Testis (tissue), 2 donors: ENCODE measurements at regions not wholly inside any gene's neighbourhood (a gene's known extent, or its start where the extent isn't known, plus 50 kb on each side); places are given as distances from the start of the nearest gene placed in this dataset.

Source experiments
- DNase-seq: peaks from one replicate; pipeline ENCODE4 v3.0.0-alpha.2; 2019
- H3K27ac ChIP-seq, 2 donors: fragments of 200-600 bp; sonication (generic); one replicate each; pipeline ENCODE4 v1.5.1; 2019
- H3K27me3 ChIP-seq: fragments of 200-600 bp; sonication (generic); one replicate; pipeline ENCODE4 v1.5.1; 2019
- H3K36me3 ChIP-seq: fragments of 200-600 bp; sonication (generic); one replicate; pipeline ENCODE4 v1.5.1; 2017; ENCODE audit warnings: low read depth; ENCODE audit errors: missing control alignments
- H3K4me1 ChIP-seq: fragments of 200-600 bp; sonication (generic); one replicate; pipeline ENCODE4 v1.5.1; 2019
- H3K4me3 ChIP-seq, 2 donors: fragments of 200-600 bp; sonication (generic); one replicate each; pipeline ENCODE4 v1.5.1; 2017 to 2019
- H3K9me3 ChIP-seq: fragments of 200-600 bp; sonication (generic); one replicate; pipeline ENCODE4 v1.5.1; 2017
- CTCF ChIP-seq, 3 experiments: fragments of 450-650 bp in 2 of 3; fragments of 200-600 bp in 1 of 3; sonication (generic) in 1 of 3; IDR thresholded peaks; one replicate each; pipeline ENCODE4 v1.5.1; 2016 to 2019; ENCODE audit warnings: antibody characterized with exemption in 3 of 3, mild to moderate bottlenecking in 2 of 3, moderate library complexity in 1 of 3
- POLR2A ChIP-seq: fragments of 450-650 bp; IDR thresholded peaks from one replicate; pipeline ENCODE4 v1.6.1; 2017; ENCODE audit warnings: antibody characterized with exemption, mild to moderate bottlenecking, moderate library complexity
- WGBS, 2 donors: methylation state at CpG; one replicate each; pipeline ENCODE4 v1.1.5; 2018; 5-methylcytosine and 5-hydroxymethylcytosine counted together
- intact Hi-C: fragments of 100-400 bp; cut with DNase I; formaldehyde crosslinking; loops from one replicate; pipeline ENCODE4 v1.15.1; 2023; ENCODE audit warnings: low total_unique reads

- Histone ChIP-seq H3K27ac (no peak overlapping the region), H3K9me3 (no peaks in the 10 kb centered on the region), H3K36me3 (no peaks in the 10 kb centered on the region), H3K4me1 (no peaks in the 10 kb centered on the region), H3K27me3 (no peaks in the 10 kb centered on the region), H3K4me3 (no peak overlapping the region)
- DNase-seq = no peak
- no peak for TF ChIP-seq CTCF (IDR thresholded peaks at IDR 0.05)
- TF ChIP-seq POLR2A = no peak
- intact Hi-C loops = no loop called here
- 60 to 68% methylated on average over 3 of the region's 3 CpGs for WGBS, 2 donors
These were observed 1663.1 kb downstream of the STIM2 start for GRCh38 chr4:28523681-28524190.

GRCh38 chr4:28536124-28536523 lies 1675.5 kb downstream of the STIM2 start:
- Histone ChIP-seq H3K9me3 (no peaks in the 10 kb centered on the region), H3K27me3 (no peaks in the 10 kb centered on the region), H3K4me1 (no peaks in the 10 kb centered on the region), H3K4me3 (no peak overlapping the region), H3K27ac (no peak overlapping the region), H3K36me3 (no peaks in the 10 kb centered on the region)
- 89 to 92% methylated on average over 2 of the region's 2 CpGs for WGBS, 2 donors
- intact Hi-C loops = no loop called here
- DNase-seq = no peak
- TF ChIP-seq POLR2A (no peak), CTCF (IDR thresholded peaks at IDR 0.05) (no peak)

- WGBS, 2 donors = 52 to 82% methylated on average over 1 of the region's 1 CpG
- no peaks in the 10 kb centered on the region for H3K27me3 ChIP-seq
- no peaks in the 10 kb centered on the region for H3K4me1 ChIP-seq
- DNase-seq = no peak
- H3K4me3 ChIP-seq = no peak overlapping the region
- H3K9me3 ChIP-seq = no peaks in the 10 kb centered on the region
- no peak for TF ChIP-seq POLR2A
- TF ChIP-seq CTCF (IDR thresholded peaks at IDR 0.05) = no peak
- H3K36me3 ChIP-seq = no peaks in the 10 kb centered on the region
- intact Hi-C loops = no loop called here
- H3K27ac ChIP-seq = no peak overlapping the region
These were observed 1685.3 kb downstream of the STIM2 start for GRCh38 chr4:28545986-28546385.

GRCh38 chr4:28548136-28548535 lies 1687.5 kb downstream of the STIM2 start:
- TF ChIP-seq CTCF (IDR thresholded peaks at IDR 0.05) (no peak), POLR2A (no peak)
- no peak overlapping the region for H3K27ac ChIP-seq
- WGBS, 2 donors = 71 to 74% methylated on average over 3 of the region's 3 CpGs
- H3K9me3 ChIP-seq = no peaks in the 10 kb centered on the region
- H3K27me3 ChIP-seq = no peaks in the 10 kb centered on the region
- DNase-seq = no peak
- H3K4me1 ChIP-seq = no peaks in the 10 kb centered on the region
- no peak overlapping the region for H3K4me3 ChIP-seq
- intact Hi-C loops = no loop called here
- H3K36me3 ChIP-seq = no peaks in the 10 kb centered on the region

- 43 to 46% methylated on average over 6 of the region's 6 CpGs for WGBS, 2 donors
- no peak for DNase-seq
- no peak for TF ChIP-seq POLR2A
- no peak for TF ChIP-seq CTCF (IDR thresholded peaks at IDR 0.05)
These were observed 1688.0 kb downstream of the STIM2 start for GRCh38 chr4:28548594-28548993.

More at GRCh38 chr4:28548594-28548993, 1688.0 kb downstream of the STIM2 start:
- Histone ChIP-seq H3K36me3 (no peaks in the 10 kb centered on the region), H3K4me1 (no peaks in the 10 kb centered on the region), H3K27me3 (no peaks in the 10 kb centered on the region), H3K4me3 (no peak overlapping the region), H3K27ac (no peak overlapping the region), H3K9me3 (no peaks in the 10 kb centered on the region)
- intact Hi-C loops = no loop called here
